GM12872 (cell line): ENCODE measurements at regions not wholly inside any gene's neighbourhood (a gene's known extent, or its start where the extent isn't known, plus 50 kb on each side); places are given as distances from the start of the nearest gene placed in this dataset.

ENCODE experiments used
- TF ChIP-seq, protein P1 (sequence below): IDR thresholded peaks from 3 replicates; pipeline ENCODE4 v1.5.1; 2011; ENCODE audit warnings: low read depth, mild to moderate bottlenecking, low read length, moderate library complexity; ENCODE audit not compliant: insufficient read depth

DNA sequence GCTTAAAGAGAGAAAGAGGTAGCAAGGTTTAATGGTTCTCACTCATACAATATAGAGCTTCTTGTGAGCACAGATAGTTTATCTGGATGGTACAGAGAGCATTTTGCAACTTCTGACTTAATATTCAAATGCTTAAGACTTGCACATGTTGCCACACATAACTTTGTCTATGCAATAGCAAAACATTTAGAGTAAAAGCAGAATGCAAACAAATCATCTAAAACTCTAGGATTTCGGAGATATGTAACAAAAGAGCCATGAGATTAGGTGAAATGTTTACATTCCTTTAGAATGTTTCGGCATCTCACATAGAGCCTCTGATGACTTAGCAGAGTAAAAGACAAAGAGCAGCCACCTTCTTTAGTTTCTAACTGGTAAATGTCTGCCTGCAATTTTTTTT lies 717.1 kb upstream of the LRRN3 start:
- TF ChIP-seq, protein P1, sequence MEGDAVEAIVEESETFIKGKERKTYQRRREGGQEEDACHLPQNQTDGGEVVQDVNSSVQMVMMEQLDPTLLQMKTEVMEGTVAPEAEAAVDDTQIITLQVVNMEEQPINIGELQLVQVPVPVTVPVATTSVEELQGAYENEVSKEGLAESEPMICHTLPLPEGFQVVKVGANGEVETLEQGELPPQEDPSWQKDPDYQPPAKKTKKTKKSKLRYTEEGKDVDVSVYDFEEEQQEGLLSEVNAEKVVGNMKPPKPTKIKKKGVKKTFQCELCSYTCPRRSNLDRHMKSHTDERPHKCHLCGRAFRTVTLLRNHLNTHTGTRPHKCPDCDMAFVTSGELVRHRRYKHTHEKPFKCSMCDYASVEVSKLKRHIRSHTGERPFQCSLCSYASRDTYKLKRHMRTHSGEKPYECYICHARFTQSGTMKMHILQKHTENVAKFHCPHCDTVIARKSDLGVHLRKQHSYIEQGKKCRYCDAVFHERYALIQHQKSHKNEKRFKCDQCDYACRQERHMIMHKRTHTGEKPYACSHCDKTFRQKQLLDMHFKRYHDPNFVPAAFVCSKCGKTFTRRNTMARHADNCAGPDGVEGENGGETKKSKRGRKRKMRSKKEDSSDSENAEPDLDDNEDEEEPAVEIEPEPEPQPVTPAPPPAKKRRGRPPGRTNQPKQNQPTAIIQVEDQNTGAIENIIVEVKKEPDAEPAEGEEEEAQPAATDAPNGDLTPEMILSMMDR, result no peak

DNA sequence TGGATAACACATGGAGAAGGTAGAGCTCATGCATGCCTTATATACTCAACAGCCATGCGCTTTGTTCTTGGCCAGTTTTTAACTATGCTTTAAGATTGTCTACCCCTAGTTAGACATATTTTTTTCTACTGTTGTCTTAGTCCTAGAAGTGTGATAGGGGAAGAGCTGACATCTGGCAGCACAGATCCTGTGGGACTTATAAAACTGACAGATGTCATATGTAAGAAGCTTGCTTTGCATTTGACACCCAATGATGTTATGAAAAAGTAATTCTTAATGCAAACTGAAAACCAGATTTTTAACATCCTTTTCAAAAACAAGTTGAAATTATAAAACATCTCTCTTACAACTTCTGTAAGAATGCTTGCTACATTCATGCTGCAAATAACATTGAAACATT lies 715.9 kb upstream of the LRRN3 start:
- TF ChIP-seq, protein P1, result no peak

DNA sequence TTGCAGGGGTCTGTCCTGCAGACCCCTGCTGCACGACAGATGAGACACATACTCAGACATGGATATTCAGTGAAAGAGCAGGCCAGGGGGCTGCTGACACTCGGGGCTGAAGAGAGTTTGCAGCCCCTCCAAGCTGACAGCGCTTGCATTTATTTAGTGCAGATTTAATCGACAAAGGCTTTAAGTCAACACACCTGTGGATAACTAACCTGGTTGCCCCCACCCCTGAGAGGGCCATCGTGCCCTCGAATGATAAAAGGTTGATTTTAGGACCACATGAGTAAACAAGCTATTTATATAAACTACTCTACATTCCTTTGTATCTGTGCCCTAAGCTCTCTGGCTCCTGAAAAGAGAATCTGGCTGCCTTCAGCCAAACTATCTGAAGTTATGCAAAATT lies 708.2 kb upstream of the LRRN3 start:
- TF ChIP-seq, protein P1, result no peak

DNA sequence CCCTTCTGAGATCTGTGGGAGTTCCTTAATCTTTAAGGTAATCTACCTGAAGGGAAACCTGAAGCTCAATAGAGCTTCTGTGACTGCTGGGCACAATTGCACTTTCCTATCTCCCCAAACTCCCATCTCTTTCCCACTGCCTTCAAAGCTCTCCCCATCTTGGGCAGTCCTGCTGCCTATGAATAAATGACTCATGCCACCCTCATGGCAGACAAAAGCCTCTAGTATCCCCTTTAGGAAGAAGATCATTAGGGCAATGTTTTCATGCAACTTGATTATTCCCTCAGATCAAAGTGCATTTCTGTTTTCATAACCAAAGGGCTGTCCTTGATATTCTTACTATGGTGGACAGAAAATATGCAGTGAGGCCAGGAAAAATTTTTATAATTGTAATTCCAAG lies 704.9 kb upstream of the LRRN3 start:
- TF ChIP-seq, protein P1, result no peak

DNA sequence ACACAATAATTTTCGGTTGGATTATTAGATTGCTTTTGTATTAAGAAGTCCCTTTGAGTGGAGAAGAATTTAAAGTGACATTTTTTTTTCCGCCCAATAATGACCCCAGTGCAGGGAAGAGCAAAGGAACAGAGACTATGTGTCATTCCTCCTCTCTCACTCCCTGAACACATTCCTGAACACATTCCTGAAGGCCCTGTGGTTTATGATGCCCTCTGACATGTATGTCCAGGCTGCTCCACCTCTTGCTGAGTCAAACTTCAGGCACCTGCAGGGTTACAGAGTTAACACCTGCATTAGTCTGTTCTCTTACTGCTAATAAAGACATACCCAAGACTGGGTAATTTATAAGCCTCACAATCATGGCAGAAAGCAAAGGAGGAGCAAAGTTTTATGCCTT lies 704.0 kb upstream of the LRRN3 start:
- TF ChIP-seq, protein P1, result no peak

DNA sequence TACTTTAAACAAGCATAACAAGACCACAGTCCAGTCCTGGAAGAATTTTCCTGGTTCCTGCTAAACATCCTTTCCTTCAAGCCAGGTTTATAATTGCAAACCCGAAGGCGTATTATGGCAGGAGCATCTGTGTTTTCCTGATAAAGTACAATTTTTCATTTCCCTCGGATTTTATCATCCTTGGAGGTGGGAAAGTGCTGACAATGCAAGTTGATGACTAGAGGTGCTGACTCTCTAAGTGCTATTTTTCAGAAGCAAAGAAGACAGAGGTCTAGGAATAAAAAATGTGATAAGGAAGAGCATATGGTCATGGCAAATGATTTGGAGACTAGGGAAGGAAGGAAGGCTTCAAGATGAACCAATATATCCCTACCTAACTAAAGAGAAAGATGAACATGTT lies 703.2 kb upstream of the LRRN3 start:
- TF ChIP-seq, protein P1, result no peak

DNA sequence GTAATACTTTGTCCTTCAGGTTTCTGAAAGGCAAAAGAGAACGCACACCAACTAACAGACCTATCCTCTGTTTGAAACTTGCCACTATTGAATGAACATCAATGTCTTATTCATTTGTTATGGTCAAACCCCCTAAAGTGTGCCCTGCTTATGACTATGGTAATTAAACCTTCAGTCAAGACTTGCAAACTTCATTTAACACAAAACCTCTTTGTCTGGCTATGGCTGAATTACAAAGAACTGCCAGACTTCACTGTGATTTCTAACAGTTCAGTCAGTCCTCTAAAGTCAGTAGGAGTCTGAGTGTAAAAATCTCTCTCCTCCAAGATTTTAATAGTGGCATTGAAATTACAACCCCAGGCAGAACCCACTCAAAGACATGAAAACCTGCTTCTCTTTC lies 702.5 kb upstream of the LRRN3 start:
- TF ChIP-seq, protein P1, result no peak

DNA sequence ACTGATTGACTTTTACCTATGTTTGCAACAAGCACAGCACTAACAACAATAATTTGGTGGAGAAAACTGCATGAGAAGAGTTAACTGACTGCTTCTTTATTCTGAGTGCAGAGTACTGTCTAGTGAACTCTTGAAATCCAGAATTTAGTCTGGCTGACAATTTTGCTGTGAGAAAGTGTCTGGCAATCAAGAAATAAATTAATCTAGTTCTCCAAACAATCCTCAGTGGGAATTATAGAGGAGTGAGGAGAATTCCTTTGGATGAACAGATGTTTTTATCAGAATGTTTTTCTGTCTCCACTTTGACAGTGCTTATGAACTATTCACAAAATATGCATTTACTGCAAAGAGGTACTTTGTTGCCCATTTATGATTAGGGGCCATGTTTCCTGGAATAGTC lies 694.9 kb upstream of the LRRN3 start:
- TF ChIP-seq, protein P1, result no peak
